GM18498 (cell line): ENCODE measurements at regions not wholly inside any gene's neighbourhood (a gene's known extent, or its start where the extent isn't known, plus 50 kb on each side); places are given as distances from the start of the nearest gene placed in this dataset.

Experiments used
- ATAC-seq: cut with Tn5 transposase; IDR thresholded peaks from one replicate; pipeline ENCODE4 v1.9.1; 2021; ENCODE audit warnings: mild to moderate bottlenecking, moderate library complexity; ENCODE audit not compliant: unreplicated experiment

- ATAC-seq, result no peak
Measured at GRCh38 chr16:5381481-5381880, 283.9 kb upstream of the EEF2KMT start.

GRCh38 chr16:5379954-5380353 is 282.4 kb upstream of the EEF2KMT start:
- no peak for ATAC-seq

GRCh38 chr16:5378531-5378930 is 280.9 kb upstream of the EEF2KMT start:
- ATAC-seq, result no peak

DNA sequence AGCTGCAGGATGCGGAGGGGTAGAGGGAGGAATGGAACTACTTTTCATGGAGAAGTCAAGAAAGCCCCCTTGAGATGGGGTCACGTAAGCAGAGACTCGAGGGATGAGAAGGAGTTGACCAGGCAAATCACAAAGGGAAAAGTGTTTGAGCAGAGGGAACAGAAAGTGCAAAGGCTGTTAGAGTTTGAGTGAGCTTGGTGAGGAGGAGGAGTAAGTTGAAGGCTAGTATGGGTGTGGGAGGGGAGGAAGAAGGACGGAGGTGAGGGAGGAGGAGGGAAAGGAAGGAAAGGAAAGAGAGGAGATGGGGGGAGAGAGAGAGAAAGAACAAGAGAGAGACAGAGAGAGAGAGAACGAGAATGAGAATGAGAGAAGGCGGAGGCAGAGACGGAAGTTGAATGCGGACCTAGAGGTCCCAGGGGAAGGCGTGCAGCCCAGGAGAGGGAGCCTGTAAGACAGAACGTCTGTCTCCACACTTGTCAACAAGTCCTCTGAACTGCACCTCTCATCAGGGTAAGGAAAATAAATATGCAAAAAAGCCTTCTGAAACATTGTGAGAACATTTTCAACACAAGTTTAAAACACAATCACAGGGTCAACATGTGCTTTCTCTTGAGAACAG is 279.8 kb upstream of the EEF2KMT start:
- no peak for ATAC-seq

- ATAC-seq, result no peak
Measured at GRCh38 chr16:5374184-5374583, 276.6 kb upstream of the EEF2KMT start.

GRCh38 chr16:5367951-5368350 is 270.4 kb upstream of the EEF2KMT start:
- ATAC-seq, result no peak

DNA sequence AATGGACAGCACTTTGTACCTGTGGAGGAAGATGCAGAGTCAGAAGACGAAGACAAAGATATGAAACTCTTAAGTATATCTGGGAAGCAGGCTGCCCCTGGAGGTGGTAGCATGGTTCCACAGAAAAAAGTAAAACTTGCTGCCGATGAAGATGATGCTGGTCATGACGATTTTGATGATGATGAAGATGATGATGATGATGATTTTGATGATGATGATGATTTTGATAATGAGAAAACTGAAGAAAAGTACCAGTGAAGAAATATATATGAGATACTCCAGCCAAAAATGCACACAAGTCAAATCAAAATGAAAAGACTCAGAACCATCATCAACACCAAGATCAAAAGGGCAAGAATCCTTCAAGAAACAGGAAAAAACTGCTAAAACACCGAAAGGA is 268.5 kb upstream of the EEF2KMT start:
- no peak for ATAC-seq

DNA sequence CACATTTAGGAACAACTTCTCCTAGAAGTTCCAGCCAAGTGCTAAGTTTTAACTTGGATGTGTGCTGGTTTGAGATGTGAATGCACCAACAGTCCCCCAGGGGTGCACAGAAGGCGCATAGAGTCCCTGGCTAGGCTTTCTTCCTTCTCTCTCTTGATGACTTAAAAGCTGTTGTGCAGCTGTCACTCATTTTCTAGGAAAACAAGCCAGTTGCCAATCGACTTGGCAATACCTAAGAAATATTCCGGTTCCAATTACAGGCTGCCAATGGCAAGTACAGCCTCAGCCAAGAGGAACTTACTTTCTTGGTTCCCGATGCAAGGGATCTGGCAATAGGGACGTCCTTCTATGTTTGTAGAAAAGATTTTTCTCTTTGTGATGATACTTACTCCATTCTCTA is 266.6 kb upstream of the EEF2KMT start:
- ATAC-seq, result no peak

- ATAC-seq, result no peak
Measured at GRCh38 chr16:5361322-5361721, 263.7 kb upstream of the EEF2KMT start.

DNA sequence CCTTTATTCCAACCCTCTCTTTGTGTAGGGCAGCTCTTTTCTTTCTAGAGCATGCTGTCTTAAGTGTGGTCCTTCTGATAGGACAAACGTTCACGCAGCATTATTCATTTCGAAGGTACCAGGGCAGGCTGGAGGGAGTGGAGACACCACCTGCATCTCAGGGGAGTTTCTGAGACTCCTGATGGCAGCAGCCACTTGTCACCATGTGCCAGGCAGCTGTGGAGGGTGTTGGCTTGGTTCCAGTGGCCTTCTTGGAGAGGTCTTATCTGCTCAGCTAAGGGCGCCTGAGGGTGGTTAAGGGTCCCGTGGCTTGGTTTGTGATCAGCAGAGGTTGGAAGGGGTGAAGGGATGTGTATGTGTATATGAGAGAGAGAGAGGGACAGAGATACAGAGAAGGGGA is 257.1 kb upstream of the EEF2KMT start:
- no peak for ATAC-seq

DNA sequence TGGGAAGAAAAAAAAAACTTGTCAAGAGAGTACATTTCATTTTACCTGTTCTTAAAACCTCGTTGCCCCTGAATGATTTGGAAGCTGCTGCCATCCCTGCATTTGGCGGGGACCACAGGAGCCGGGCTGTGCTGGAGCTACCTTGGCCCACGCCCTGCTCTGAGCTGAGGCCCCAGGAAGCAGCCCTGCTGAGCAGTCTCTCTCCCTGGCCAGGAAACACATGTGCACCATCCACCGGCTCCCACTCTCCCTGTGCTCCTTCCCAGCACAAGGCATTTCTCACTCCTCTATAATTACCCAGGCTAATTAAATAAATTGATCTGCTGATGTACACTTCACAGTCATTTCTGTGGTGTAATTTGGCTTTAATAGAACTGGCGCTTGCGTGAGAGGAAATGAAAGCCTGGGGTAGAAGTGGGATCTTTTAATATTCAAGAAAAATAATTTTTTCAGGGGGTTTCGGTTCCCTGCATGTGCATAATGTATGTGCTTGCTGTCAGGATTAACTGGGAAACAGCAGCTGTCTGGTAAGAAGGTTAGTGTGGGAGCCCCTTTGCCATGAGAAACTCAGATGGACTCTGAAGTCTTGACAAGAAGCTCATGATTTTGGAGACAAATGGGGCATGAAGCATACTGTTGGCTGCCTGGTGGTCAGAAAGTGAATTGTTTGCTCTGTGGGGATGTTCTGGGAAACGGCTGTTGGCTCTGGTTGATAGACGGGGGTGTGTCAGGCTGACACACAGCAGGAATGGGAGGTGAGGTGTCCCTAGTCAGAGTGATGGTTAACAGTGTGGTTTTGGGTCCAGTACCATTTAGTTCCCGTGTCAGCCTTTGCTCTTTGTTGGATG is 252.3 kb upstream of the EEF2KMT start:
- ATAC-seq, result no peak

GRCh38 chr16:5349101-5349500 is 251.5 kb upstream of the EEF2KMT start:
- ATAC-seq, result no peak

GRCh38 chr16:5347561-5347960 is 250.0 kb upstream of the EEF2KMT start:
- ATAC-seq, result no peak

- ATAC-seq, result no peak
Measured at GRCh38 chr16:5336941-5337340, 239.3 kb upstream of the EEF2KMT start.

DNA sequence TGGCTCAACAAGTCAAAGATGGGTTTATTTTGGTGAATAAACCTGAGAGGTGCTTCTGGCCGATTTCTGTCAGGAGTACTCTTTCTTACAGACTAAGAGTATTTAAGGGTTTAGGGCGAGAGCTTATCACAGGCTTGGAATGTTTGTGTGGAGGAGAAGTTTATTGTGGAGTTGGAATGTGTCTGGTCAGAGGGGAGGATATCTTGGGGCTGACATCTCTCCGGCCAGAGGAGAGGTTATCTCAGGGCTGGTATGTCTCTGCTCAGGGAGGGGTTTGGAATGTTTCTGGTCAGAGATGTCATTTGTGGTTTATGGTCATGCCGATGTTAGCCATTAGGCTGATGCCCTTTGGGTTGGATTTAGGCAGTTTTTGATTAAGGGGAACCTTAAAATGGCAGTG is 236.4 kb upstream of the EEF2KMT start:
- no peak for ATAC-seq

GRCh38 chr16:5333126-5333525 is 235.5 kb upstream of the EEF2KMT start:
- no peak for ATAC-seq

- ATAC-seq, result no peak
Measured at GRCh38 chr16:5330058-5330457, 232.5 kb upstream of the EEF2KMT start.

DNA sequence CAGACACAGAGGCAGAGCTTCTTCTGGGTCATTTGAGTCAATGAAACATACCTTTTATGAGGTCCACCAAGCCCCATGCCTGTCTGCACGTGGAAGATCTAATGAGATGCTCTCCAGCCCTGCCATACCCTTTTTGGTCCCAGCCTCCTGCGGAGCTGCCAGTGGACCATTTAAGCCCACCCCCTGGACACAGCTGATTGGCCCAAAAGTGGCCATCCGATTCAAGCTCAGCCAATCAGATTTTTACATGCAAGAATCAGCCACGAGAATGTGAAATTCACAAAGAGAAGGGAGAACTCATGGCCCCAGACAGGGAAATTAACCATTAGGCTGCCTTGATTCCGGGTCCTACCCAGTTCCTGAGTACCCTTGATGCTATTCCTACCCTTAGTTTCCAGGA is 231.0 kb upstream of the EEF2KMT start:
- ATAC-seq, result no peak

DNA sequence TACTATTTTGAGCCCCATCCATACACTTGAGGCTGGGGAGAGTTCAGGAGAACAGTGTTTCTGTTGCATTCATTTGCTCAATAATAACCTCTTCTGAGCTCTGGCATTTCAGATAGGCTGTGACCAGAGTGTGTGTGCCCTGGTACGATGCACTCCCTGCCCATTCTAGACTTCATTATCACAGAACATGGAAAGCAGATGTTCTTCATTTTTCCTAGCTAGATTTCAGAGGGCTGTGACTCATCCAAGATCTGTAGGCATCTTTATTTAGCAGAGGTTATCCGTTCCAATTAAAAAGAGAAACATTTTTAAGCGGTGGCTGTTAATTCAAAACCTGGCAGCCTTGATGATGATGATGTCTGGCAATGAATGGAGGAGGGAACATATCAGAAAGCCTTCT is 228.8 kb upstream of the EEF2KMT start:
- no peak for ATAC-seq

GRCh38 chr16:5325932-5326331 is 228.3 kb upstream of the EEF2KMT start:
- no peak for ATAC-seq

- no peak for ATAC-seq
Measured at GRCh38 chr16:5323284-5324141, 225.9 kb upstream of the EEF2KMT start.

GRCh38 chr16:5321930-5322329 is 224.3 kb upstream of the EEF2KMT start:
- ATAC-seq, result no peak
